ENCODE measurements at regions not wholly inside any gene's neighbourhood (a gene's known extent, or its start where the extent isn't known, plus 50 kb on each side); places are given as distances from the start of the nearest gene placed in this dataset.
"Not testable (repeated sequence)": the region's sequence is repeated elsewhere in the genome, so short reads cannot be mapped to it uniquely, and the experiment has no call there.

- intact Hi-C loops (cut with DNase I) = no loop called here
- Histone ChIP-seq H3K27me3 (no peaks in the 10 kb centered on the region), H3K27ac (no peak overlapping the region), H3K4me3 (no peak overlapping the region), H3K9me3 (no peaks in the 10 kb centered on the region), H3K4me1 (peaks cover 0 to 9% (median 0%) of the 10 kb centered on the region in 4 donors), H3K36me3 (no peaks in the 10 kb centered on the region)
- 72 to 82% methylated on average over 2 of the region's 2 CpGs for WGBS, 2 donors
- TF ChIP-seq POLR2A (IDR thresholded peaks at IDR 0.05) (no peak), POLR2AphosphoS5 (IDR thresholded peaks at IDR 0.05) (no peak), EP300 (IDR thresholded peaks at IDR 0.05) (no peak), CTCF (IDR thresholded peaks at IDR 0.05) (no peak)
- no peak for DNase-seq
Measured at GRCh38 chr4:79676705-79677104, 268.7 kb upstream of the GK2 start.

GRCh38 chr4:79674906-79675305, 266.9 kb upstream of the GK2 start:
- H3K9me3 ChIP-seq; intact Hi-C loops (cut with DNase I); H3K27me3 ChIP-seq; H3K27ac ChIP-seq; DNase-seq; H3K4me1 ChIP-seq; H3K36me3 ChIP-seq; H3K4me3 ChIP-seq: not testable (repeated sequence)
- WGBS, 2 donors = 92 to 93% methylated on average over 4 of the region's 4 CpGs

GRCh38 chr4:79673898-79674297, 265.9 kb upstream of the GK2 start:
- no peak for DNase-seq
- Histone ChIP-seq H3K9me3 (peaks cover 0 to 2% (median 0%) of the 10 kb centered on the region in 4 donors), H3K27ac (no peak overlapping the region), H3K27me3 (no peaks in the 10 kb centered on the region), H3K4me3 (no peak overlapping the region), H3K36me3 (no peaks in the 10 kb centered on the region), H3K4me1 (peaks cover 0 to 9% (median 0%) of the 10 kb centered on the region in 4 donors)
- WGBS, 2 donors = 41 to 42% methylated on average over 3 of the region's 3 CpGs
- TF ChIP-seq POLR2AphosphoS5 (IDR thresholded peaks at IDR 0.05) = no peak
- intact Hi-C loops (cut with DNase I) = no loop called here

- H3K9me3 ChIP-seq = peaks cover 0 to 2% (median under 1%) of the 10 kb centered on the region in 4 donors
- intact Hi-C loops (cut with DNase I) = no loop called here
- peaks cover 0 to 9% (median 0%) of the 10 kb centered on the region in 4 donors for H3K4me1 ChIP-seq
- no peaks in the 10 kb centered on the region for H3K27me3 ChIP-seq
- no peak for DNase-seq
- H3K4me3 ChIP-seq = no peak overlapping the region
- no peaks in the 10 kb centered on the region for H3K36me3 ChIP-seq
- TF ChIP-seq POLR2A (IDR thresholded peaks at IDR 0.05) = no peak
- no peak for TF ChIP-seq CTCF (IDR thresholded peaks at IDR 0.05)
- TF ChIP-seq POLR2AphosphoS5 (IDR thresholded peaks at IDR 0.05) = no peak
- TF ChIP-seq EP300 (IDR thresholded peaks at IDR 0.05) = no peak
- H3K27ac ChIP-seq = no peak overlapping the region
- 74 to 77% methylated on average over 7 of the region's 7 CpGs for whole genome bisulfite sequencing, 2 donors
Measured at GRCh38 chr4:79673377-79673776, 265.3 kb upstream of the GK2 start.

GRCh38 chr4:79666875-79667274, 258.8 kb upstream of the GK2 start:
- H3K27ac ChIP-seq = no peak overlapping the region
- 83 to 85% methylated on average over 3 of the region's 3 CpGs for WGBS, 2 donors
- intact Hi-C loops (cut with DNase I) = no loop called here
- no peaks in the 10 kb centered on the region for H3K36me3 ChIP-seq
- H3K4me3 ChIP-seq = no peak overlapping the region
- H3K9me3 ChIP-seq = peaks cover 0 to 2% (median under 1%) of the 10 kb centered on the region in 4 donors
- peaks cover 0 to 9% (median 0%) of the 10 kb centered on the region in 4 donors for H3K4me1 ChIP-seq
- TF ChIP-seq POLR2A (IDR thresholded peaks at IDR 0.05) (no peak), CTCF (IDR thresholded peaks at IDR 0.05) (no peak), EP300 (IDR thresholded peaks at IDR 0.05) (no peak)
- DNase-seq = no peak
- H3K27me3 ChIP-seq = no peaks in the 10 kb centered on the region

GRCh38 chr4:79666112-79666511, 258.1 kb upstream of the GK2 start:
- DNase-seq = no peak
- H3K9me3 ChIP-seq = peaks cover 0 to 2% (median under 1%) of the 10 kb centered on the region in 4 donors
- no peak overlapping the region for H3K4me3 ChIP-seq
- no peak for TF ChIP-seq POLR2A (IDR thresholded peaks at IDR 0.05)
- no peak for TF ChIP-seq EP300 (IDR thresholded peaks at IDR 0.05)
- TF ChIP-seq CTCF (IDR thresholded peaks at IDR 0.05) = no peak
- TF ChIP-seq POLR2AphosphoS5 (IDR thresholded peaks at IDR 0.05) = no peak
- no peak overlapping the region for H3K27ac ChIP-seq
- intact Hi-C loops (cut with DNase I) = no loop called here
- H3K36me3 ChIP-seq = no peaks in the 10 kb centered on the region
- H3K4me1 ChIP-seq = peaks cover 0 to 9% (median 0%) of the 10 kb centered on the region in 4 donors
- WGBS, 2 donors = 55 to 77% methylated on average over 1 of the region's 1 CpG
- no peaks in the 10 kb centered on the region for H3K27me3 ChIP-seq

Data from sigmoid colon (tissue), 6 donors.